ENCODE measurements at regions not wholly inside any gene's neighbourhood (a gene's known extent, or its start where the extent isn't known, plus 50 kb on each side); places are given as distances from the start of the nearest gene placed in this dataset.

DNA sequence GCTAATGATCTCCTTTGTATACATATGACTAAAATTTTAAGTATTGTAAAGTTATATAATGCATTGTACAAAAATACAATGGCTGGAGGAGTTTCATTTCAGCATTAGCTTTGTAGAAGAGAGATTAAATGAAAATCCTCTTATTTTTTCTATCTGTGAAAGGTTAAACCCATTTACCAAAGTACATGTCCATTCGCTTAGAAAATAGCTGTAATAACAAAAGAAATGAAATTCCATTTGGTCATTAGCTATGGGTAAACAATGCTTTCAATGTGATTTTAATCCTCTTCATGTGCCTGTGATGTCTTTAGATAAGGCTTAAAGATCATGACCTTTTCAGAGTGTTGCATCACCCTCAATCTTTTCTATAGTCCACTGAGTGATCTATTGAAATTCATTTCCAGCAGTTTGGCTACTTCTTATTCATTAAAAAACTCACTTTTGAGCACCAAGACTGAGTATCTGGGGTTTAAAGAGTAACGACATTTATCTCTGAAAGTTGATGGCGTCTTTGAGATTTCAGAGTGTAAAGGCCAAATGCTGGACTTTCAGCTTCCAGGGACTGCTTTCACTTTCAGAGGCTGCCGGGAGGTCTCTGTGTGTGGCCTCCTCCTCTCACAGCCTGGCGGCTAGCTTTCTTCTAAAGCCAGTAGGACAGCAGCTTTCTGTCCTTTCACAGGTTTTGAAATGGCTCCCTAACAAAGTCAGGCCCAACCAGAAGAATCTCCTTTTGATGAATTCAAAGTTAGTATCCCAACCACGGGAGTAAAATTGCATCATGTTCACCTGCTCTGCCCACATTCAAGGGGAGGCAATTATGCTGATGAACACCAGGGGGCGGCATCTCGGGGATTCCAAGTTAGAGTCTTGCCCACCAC, 701.4 kb upstream of the COBL start:
- DNase-seq = no peak

DNA sequence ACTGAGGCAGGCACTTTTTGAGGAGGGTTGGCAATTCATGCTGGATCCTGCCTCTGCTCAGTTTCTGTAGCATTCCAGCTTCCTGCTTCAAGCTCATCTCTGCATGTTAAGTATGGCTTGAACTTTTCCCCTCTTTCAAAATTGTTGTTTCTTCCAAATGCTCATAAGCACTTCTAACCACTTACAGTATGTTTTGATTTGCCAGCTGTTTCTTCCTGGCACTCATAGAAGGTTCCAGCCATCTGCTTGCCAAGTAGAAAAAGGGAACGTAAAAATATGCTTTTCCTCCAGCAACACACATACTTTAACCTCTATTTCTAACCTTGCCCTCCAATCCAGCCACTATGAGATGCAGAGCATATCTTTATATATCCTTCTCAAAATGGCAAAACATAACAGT, 692.6 kb upstream of the COBL start:
- no peak for DNase-seq

DNA sequence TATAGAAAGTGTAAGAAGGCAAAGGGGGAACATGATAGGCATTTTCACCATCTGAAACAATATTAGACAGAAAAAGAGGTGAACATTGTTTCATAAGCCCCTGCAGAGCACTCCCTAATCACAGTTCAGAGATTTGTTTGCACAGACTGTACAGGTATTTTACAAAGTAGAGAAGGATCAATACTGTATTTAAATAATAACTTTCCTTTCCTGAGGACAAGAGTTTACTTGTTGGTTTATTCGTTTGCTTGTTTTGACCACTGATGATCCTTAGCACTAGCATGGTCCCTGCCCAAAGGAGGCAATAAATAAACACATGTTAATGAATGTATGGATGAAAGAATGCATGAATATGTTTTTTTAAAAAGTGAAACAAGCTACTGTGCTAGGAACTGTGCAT, 690.1 kb upstream of the COBL start:
- DNase-seq = no peak

DNA sequence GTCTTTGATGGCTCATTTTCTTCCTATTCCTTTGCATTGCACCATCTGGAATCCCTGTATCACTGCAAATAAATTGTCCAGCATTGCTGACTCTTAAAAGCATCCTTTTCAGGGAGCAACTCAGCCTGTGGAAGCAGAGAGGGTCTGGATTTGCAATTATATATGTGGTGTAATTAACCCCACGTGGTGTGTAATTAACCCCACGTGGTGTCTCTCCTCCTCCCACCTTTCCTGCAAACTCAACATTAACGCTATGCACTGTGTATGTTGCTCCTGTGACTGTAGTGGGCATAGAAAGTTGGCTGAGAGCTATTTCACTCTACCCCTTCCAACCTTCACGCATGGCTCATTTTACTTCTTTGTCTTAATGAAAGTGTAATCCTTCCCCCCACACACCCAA, 689.0 kb upstream of the COBL start:
- DNase-seq = no peak

DNA sequence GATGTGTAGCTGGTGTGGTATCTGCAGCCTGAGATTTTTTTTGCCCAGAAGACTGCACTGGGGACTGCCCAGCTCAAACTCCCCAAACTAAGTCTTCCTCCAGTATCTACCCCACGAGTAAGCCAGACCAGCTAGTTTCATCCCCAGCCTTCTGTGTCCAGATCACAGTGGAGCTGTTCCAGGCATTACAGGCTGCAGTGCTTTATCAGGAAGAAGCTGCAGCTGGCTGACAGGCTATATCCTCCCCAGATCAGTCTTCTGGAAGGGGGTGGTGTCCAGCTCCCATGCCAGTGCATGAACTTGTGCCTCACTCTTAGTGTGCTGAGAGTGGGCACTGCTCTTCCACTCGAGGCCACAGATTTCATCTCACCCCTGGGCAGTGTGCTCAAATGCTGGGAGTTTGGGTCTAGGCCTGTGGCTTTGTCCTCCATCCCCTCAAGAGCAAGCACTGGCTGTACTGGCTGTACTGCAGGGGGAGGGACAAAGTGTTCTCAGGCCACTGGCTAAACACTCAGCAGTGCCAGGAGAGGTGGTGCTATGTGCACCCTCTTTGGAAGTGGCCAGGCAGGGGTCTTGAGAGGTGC, 679.1 kb upstream of the COBL start:
- no peak for DNase-seq

DNA sequence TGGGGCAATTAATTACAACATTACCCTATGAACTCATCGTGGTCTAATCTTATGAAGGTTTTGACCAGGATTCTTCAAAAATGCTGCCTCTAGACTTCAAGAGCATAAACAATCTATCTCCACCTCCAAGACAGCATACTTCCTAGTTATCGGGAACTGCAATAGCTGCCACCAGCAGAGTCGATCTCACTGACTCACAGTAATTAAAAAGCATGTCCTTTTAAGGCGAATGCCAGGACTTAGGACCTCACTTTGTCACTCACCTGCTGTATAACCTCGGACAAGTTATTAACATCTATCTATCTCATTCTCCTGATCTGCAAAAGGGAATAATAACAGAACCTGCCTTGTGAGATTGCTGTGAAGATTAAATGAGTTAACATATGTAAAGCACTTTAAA, 666.0 kb upstream of the COBL start:
- DNase-seq = no peak

DNA sequence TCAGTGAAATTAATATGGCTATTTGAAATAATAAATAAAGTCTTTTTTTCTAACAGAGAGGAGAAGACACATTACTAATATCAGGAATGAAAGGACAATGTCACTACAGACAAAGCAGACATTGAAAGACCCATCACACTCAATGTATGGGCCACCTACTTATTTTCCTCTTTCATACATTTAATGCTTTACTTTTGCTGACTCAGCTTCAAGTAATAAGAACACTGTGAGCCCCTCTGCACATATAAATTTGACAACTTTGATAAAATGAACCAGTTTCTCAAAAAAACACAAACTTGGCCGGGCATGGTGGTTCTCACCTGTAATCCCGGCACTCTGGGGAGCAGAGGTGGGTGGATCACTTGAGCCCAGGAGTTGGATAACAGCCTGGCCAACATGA, 664.2 kb upstream of the COBL start:
- DNase-seq = no peak

DNA sequence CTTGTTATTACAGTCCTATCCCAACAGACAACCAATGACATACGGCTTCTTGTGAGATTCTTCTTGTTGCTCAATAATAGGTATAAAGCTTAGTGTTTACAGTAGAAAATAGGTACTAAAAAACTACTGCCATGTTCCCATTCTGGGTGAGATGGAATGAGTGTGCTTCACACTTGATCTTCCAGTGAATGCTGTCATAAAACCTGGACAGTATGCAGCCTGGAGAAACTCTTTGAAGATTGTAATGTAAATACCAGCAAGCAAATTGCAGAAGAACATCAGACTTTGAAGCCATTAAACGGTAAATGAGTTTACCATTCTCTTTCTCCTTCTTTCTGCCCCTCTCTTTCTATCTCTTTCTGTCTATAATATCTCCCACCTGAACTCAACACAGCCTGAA, 663.7 kb upstream of the COBL start:
- no peak for DNase-seq

DNA sequence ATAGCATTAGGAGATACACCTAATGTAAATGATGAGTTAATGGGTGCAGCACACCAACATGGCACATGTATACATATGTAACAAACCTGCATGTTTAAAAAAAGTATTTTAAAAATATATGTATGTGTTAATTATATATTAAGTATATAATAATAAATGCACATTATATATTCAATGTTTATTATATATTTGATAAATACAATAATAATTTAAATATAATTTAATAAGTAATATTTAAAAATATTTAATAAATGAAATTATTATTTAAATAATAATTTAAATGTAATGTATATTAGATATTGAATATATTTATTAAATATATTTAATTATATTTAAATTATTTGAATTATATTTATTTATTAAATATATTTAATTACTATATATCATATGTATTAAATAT, 661.3 kb upstream of the COBL start:
- DNase-seq = no peak

DNA sequence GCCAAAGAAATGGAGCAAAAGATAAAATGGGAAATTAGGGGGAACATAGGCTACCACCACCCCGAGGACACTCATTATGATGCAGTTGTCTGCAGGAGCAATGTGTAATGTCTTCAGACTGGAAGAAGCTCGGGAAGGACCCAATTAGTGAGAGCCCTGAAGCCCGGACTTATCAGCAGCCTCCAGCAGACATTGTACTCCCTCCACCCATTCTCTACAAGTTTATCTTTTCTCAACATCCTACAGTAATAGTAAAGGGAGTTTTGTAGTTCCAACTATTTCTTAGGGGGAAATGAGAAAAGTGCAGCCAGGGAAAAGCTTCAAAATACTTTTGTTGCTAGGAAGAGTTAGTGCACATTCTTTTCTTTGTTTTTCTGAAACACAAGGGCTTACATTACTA, 657.3 kb upstream of the COBL start:
- no peak for DNase-seq

DNA sequence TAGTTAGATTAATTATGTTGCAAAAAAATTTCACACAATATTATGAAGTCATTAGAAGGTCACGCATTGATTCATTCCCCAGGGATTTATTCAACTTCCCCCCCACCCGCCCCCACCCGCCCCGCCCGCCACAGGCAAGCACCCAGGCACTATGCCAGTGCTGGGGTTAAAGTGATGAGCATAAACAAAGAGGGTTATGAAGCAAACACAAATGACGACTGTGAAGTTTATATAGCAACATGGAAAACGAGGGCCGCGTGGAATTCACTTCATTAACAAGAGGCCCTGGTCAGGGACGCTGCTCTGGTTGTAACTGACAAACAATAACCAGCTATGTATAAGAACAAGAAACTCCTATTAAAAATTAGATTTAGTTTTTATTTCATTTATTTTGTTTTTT, 656.5 kb upstream of the COBL start:
- DNase-seq = no peak

DNA sequence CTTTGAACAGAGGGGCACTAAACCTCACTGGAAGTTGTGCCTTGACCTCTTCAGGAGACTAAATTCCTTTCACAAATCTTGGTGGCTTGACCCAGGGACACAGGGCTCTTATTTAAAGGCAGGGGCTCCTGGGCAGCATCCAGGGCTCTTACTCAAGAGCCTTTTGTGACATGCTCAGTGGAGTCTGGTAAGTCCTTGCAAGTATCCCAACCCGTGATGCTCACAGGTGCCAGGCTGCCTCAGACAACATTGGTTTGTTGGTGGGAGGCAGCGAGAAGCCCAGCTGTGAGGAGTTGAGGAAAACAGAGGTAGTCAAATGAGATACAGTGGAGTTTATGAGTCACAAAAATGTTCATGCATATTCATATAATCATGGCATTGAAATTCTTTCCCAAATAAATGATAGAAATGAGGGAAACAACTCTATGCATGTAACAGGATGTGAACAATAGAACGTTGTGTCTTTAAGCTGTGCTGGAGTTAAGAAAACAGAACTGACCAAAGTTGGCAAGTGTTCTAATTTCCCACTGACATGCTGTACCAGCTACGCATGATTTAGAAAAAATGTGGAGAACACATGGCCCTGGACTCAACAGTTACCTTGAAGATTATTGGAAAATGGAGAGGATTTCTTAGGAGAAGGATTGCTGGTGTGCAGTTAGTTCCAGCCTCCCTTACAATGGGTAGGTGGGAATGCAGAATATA, 654.5 kb upstream of the COBL start:
- DNase-seq = no peak

DNA sequence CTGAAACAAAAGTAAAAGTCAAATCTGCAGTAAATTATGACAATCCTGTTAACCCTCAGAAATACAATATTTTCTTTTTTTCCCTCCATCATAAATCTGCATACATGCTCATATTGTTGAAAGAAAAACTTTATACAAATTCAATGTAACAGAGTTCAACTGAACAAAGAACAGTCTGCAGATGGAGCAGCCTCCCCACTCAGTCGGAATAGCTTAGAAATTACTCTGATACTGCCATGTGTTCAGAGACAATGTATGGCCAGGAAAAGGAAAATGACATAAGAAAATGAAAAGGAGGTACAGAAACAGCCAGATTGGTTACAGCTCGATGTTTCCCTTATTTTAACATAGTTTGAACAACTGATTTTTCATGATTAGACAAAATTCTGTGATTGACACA, 651.9 kb upstream of the COBL start:
- DNase-seq = no peak

DNA sequence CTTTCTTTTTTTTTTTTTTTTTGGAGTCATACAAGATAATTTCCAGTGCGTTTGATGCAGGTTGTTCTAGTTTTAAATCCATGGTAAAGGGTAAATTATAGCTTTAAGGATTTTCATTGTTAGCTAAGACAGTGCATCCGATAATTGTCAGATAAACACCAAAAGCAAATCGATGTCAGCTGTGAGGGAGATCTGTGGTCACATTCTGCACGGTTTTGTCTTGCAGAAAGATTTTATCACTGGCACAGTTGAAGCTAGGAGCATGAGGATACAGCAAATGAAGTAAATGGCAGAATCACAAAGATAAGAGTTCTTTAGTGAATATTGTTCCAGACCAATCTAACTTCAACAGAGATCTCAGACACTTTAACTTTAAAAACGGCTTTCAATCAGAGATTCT, 648.8 kb upstream of the COBL start:
- DNase-seq = no peak

DNA sequence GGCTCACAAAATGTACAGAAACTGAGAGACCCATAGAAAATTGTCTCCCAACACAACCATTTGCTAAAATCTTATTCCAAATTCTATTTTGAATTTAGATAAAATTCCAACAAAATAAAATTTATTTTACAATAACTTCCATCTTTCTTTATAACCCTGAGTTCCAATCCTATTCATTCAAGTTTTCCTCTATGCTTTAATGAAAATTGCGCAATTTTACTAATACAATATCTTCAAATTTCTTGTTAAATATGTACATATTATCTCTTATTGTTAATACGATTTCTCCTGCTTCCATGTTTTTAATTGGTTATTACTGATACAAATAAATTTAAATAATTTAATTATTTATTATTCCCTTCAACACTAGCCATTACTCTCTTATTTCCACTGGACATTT, 645.2 kb upstream of the COBL start:
- DNase-seq = no peak

DNA sequence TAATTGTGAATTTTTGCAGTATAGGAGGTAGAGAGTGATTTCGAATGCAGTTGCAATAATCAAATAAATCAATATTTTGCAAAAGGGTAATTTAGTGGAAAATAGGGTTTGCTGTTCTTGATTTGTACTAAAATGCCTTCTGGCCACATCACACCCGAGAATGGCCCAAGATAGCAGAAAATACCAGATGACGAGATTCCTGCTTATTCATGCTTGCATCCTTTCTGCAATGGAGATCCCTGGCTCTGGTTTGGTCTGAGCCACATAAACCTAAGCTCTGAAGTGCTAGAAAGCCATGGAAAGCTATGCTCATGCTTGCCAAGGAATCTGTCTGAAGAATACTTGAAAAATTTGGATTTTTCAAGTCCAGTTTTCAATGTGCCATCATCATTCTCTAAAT, 634.2 kb upstream of the COBL start:
- no peak for DNase-seq

DNA sequence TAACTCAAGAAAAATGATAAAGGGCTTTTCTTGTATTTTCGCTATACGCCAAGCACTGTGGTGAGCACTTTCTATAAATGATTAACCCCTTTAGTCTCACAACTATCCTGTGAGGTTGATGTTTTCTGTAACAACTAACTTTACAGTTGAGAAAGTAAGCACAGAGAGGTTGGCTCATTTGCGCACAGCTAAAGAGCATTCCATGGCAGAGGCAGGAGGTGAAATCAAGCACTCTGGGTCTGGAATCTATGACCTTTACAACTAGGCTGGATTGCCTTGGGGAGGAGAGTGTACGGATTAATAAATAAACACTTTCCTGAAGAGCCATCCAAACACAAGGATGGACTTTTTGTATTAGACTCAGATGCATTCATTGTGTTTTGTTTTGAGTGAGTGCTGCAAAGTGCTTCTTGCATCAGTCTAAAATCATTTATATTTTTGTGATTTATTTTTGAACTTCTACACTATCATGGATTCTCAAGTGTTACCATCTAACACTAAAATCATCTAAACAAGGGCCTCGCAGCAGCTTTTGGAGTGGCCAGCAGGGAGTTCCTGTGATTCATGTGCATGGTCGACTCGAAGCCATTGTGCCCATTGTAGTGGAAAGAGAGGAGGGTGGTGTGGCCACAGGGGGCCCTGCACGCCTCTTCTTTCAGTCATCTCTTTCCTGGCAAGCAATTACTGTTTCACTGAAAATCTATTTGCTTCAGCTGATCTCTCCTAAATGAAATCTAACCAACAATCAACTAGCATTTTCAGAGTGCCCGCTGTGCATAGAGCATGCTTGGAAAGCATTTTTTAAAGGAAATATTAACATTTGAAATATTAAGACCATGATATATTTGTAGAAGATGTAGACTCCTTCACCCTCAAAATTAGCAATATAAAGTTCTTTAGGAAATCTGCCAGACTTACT, 633.4 kb upstream of the COBL start:
- no peak for DNase-seq

DNA sequence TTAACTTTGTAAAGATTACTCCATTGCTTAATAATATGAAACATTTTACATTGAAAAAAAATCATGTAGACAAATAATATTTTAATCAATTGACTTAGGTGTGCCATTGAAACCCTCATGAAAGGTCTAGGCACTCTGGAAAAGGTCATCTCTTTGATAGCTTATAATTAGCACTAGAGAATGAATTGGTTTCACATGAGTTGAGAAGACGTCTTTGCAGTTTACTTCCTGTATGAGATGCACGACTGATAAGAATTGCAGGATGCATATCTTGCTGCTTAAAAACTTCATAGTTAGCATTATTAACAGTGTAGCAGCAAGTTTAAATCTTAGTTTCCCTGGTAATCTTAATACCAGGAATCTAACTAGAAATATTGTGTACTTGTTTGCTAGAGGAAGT, 614.2 kb upstream of the COBL start:
- DNase-seq = no peak

DNA sequence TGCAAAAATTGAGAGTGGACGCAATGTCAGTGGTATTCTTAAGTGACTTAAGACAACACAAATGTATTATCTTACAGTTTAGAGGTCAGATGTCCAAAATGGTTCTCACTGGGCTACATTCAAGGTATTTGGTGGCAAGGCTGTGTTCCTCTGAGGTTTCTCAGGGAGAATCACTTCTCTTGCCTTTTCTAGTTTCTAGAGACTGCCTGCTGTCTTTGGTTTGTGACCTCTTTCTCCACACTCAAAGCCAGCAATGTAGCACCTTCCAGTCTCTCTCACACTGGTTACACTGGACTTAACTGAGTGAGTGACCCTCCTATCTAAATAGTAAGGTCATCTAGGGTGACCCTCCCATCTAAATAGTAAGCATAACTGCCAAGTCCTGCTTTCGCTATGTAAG, 613.2 kb upstream of the COBL start:
- DNase-seq = no peak

DNA sequence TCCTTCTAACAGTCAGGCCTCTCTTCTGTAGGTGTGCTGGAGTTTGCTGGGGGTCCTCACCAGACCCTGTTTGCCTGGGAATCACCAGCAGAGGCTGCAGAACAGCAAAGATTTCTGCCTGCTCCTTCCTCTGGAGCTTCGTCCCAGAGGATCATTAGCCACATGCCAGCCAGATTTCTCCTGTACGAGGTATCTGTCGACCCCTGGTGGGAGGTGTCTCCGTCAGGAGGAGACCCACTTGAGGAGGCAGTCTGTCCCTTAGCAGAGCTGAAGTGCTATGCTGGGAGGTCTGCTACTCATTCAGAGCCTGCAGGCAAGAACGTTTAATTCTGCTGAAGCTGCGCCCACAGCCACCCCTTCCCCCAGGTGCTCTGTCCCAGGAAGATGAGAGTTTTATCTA, 611.1 kb upstream of the COBL start:
- DNase-seq = no peak

DNA sequence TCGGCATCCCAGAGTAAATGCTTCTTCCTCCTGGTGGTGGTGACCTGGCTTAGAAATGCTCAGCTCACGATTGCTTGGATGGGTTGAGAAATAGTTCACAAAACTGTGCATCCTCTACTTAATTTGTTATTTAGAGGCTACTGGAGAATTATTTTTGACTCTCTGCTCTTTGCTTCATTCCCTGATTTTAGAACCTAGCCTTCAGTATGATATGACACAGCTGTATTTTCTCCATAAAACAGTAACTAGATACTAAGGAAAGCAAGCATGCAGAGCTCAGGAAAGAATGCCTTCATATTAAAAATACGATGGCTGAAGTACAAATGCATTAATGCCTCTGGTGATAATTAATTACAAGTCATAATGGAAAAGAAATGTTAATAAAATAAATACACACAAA, 602.0 kb upstream of the COBL start:
- DNase-seq = no peak

DNA sequence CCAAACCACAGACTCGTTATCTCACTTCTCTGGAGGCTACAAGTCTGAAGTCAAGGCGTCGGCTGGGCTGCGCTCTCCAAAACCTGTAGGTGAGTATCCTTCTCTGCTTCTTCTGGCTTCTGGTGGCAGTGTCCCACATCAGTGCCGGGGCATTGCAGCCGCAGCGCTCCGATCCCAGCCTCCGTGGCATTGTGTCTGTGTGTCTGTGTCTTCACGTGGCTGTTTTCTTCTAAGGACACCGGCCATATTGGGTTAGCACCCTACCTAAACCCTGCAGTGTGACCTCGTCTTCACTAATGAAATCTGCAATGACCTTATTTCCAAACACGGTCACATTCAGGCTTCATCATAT, 584.9 kb upstream of the COBL start:
- DNase-seq = no peak
